HTR-8/SVneo (cell line): ENCODE measurements at regions not wholly inside any gene's neighbourhood (a gene's known extent, or its start where the extent isn't known, plus 50 kb on each side); places are given as distances from the start of the nearest gene placed in this dataset.

ENCODE experiments used
- DNase-seq: peaks from one replicate; pipeline ENCODE4 v3.0.0; 2011; ENCODE audit warnings: low spot score, mixed read lengths; ENCODE audit not compliant: insufficient read length
- FAIRE-seq: peaks from 2 replicates; lab custom pipeline; 2011; peaks lifted over from hg19 to GRCh38; lab: Jason Lieb, UNC

DNA sequence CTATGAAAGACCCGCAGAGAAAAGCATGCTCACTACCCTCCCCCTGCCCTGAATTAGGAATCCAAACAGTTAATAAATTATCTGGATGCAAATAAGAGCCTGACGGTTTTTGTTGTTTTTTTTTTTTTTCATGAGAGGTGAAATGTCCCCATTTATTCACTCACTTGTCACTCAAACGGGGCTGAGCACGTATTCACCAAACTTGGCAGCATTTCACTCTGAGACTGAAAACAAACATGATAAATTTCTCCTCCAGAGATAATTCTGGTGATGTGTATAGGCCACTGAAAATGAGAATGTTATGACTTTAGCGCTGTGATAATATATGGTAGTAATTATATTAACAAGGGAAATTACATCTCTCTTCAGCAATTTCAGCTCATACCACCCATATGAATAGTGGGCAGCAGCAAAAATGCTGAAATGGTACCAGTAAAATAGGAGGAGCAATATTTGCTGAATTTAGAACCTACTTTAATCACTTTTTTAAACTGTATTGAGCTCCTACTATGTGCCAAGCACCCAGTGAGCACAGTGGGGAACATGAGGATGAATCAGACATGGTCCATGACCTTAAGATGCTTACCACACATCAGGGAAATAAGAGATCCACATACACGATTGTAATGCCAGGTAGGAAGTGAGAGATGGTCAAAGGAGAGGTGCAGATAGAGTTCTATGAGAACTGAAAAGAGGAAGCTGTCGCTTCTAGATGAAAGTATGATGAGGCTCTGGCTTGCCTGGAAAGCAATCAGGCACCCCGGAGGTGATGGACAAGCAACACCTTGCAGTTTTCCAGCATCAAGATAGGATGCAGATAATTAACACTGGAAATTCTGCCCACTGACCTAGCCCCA is 286.5 kb upstream of the TMPO start:
- FAIRE-seq (no peak), DNase-seq (no peak)

DNA sequence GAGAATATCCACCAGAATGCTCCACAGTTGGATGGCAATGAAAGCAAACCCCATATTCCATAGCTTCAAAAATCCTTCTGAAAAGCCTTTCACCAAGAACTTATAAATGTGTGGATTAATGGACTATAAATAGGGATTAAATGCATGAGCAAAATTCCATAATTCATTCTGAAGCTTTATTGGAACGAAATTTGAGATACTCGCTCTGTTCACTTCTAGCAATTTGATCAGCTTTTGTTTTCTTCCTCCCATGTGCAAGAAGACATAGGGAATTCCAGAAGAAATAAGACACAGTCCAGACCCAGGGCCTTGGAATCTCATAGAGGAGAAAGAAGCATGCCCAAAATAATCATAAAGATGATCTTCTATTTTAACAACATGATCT is 285.9 kb upstream of the TMPO start:
- no peak for DNase-seq
- FAIRE-seq, result no peak

DNA sequence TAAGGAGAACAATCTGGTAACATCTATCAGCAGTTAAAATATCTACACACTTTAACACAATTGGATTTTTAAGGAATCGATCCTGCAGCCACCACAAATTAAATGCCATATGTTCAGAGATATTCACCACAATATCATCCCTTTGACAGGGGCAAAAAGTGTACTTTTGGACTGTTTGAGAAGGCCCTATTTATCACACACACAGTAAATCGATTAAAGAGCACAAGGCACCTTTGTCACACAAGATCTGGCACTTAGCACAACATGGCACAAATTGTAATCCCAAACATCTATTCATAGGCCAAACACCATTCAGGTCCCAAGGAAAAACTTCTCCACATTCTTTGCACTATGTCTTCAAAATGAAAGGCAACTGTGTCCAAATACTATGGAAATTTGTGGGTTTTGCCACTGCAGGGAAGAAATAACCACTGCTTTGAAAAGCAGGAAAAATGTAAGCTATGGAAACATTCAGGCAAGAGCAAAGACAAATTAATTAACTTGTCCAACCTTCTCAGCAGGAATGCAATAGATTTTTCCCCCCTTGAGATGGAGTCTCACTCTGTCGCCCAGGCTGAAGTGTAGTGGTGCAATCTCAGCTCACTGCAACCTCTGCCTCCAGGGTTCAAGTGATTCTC is 282.5 kb upstream of the TMPO start:
- no peak for FAIRE-seq
- no peak for DNase-seq

DNA sequence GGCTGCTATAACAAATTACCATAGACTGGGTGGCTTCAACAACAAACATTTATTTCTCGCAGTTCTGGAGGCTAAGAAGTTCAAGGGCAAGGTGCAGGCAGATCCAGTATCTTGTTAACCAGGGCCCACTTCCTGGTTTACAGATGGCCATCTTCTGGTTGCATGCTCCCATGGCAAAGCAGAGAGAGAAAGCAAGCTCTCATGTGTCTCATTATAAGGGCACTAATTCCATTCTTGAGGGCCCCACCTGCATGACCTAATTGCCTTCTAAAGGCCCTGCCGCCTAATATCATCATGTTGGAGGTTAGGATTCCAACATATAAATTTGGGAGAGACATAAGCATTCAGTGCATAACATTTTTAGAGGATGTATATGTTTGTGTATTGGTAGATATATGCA is 280.1 kb upstream of the TMPO start:
- FAIRE-seq (no peak), DNase-seq (no peak)

DNA sequence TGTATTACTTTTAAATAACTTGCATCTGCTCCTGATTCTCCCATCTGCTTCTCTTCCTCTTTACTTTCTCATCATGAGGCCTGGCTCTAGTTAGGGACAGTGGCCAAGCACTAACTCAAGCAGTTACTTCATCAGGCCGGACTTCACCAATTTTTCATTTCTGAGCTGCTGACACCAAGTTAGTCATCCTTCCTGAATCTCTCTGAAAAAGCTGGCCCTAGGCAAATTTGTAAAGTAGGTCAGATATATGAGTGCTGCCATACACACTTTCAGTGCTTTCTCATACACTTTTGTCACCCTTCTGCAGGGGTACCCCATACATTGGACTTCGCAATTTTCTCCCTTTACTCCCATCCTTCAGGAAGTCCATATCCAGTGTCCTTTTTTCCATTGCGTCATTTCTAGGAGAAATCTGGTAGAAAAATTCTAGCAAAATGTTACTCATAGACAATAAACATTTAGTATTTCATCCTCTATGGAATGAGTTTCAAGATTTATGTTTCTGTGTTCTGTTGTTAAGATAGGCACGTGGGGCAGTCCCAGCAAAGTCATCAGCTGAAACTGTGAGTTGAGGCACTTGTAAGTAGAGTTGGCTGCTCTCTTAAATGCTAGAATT is 276.8 kb upstream of the TMPO start:
- DNase-seq (peak; percentile 13), FAIRE-seq (peak; percentile 46)

DNA sequence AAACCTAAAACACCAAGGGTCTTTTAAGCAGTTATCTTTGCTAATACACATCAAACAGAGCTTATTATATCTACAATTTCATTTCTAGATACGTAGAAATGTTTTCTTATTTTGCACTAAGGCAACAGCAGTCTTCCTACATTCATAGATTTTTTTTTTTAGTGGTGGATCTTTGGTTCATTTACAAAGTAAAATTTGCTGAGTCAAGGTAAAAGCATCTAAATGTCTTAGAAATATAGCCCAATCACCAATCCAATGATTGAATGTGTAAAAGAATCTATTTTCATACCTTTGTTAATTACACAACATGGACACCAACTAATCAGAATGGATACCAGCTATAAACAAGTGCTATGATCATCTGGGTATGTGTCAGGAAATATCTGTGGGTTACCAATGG is 272.2 kb upstream of the TMPO start:
- FAIRE-seq (no peak), DNase-seq (no peak)

DNA sequence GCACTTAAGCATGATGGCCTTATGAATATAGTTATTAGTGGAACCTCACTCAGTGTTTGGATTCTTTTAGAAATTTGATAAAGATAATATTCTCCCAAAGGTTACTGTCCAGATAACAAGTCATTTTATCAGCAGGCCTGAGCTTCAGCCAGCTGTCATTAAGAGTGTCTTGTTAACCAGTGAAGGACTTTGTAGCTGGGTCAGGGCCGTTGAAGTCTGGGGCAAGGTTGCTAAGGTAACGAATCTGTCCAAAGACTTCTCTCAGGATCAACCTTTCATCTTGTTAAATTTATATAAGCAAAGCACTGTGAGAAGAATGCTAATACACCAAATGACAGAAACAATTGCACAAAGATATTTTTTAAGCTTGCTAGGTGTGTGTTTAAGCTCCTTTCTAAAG is 271.3 kb upstream of the TMPO start:
- FAIRE-seq (no peak), DNase-seq (no peak)

DNA sequence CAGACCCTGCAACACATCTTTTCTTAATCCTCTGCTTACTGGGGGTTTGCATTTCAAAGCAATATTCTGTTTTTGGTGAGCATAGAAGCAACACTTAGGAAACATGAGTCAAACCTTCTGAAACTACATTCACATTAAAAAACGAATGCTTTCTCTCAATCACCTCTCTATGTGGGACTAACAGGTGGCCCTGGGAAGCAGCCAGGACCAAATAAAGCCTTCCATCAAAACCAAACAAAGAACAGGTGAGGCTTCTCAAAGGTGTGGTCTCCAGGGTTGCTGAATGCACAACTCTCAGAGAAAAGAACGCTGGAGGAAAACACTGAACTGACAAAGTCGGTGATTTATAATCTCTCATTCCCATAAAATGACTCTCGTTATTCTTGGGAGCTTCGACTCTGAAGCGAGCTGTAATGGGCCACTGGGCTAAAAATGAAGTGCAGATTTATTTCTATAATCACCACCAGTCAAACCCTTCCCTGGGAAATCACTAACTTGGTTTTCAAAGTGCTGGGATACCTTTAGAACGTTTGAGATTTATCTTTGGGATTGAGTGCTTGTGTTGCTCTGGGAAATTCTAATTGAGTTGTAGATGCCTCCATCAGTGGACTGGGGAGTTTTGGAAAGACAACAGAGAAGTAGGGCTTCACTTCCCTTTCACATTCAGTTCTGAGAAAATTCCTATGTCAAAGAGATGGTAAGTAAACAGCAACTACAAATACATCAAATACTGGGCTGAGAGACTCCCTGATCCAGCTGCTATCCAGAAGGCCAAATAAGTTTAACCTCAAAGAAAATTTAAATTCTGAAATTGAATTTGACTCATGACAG is 262.0 kb upstream of the TMPO start:
- DNase-seq (no peak), FAIRE-seq (no peak)

DNA sequence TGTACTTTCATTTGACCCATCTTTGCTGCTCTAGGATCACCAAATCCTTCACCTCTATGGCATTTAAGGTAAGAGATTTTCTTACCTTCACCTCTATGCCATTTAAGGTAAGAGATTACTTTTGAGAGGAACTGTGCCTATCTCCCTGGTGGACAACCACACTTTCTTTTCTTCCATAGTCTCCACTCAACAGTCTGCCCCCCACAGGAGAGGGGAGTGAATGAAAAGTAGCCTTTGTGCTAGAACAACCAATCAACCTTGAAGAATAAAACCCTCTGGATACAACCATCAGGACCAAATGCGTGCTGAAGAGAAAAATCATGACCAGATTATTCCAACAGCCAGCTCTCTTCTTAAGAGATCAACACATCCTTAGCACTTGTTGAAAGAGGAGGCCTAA is 258.6 kb upstream of the TMPO start:
- no peak for DNase-seq
- no peak for FAIRE-seq

DNA sequence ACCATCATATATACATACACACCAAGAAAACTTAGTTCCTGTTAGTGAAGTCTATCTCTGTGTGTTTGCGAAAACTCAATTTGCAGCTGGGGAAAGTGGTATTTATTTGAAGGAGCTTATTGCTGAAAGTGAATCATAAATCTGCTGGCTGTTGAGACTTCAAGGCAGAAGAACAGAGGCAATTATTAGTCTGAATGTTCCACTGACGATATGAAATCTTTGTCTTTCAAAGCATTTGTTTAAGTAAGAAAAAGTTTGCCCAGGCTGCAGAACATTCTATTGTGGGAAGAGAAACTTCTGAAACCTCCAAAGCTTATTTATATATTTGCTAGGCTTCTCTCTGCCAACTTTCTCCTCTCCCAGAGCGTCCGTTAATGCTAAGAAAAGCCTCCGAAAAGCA is 255.7 kb upstream of the TMPO start:
- FAIRE-seq (no peak), DNase-seq (no peak)

DNA sequence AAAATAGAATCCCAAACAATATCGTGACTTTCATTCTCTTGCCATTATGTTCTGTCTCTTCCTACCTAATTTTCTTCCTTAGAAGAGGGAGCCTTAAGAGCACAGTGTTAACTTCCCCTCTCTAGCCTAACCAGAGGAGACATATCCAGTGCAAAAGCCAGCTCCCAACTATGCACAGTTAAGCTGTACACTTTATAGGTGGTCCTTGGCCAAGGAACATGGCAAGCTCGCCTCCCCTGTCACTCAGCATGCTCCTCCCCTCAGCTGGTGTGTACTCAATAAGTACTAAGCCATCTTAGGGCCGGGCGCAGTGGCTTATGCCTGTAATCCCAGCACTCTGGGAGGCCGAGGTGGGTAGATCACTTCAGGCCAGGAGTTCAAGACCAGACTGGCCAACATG is 255.1 kb upstream of the TMPO start:
- no peak for FAIRE-seq
- no peak for DNase-seq

DNA sequence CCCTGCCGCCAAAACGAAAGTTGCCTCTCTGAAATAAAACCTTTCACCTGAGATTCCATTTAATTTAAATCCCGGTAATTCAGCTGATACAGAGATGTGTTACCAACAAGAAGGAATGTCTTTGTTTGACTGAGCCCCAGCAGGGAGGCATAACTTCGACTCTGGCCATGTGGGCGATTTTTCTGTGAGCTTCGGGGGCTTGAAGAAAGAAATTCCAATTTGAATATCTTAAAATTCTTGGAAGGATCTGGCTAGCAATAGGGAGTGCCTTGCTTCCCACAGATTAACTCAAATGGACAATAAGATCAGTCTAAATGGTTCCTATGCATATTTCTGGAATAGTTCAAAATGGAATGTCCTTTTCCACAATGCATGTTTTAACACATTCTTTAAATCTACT is 252.5 kb upstream of the TMPO start:
- FAIRE-seq (no peak), DNase-seq (no peak)

DNA sequence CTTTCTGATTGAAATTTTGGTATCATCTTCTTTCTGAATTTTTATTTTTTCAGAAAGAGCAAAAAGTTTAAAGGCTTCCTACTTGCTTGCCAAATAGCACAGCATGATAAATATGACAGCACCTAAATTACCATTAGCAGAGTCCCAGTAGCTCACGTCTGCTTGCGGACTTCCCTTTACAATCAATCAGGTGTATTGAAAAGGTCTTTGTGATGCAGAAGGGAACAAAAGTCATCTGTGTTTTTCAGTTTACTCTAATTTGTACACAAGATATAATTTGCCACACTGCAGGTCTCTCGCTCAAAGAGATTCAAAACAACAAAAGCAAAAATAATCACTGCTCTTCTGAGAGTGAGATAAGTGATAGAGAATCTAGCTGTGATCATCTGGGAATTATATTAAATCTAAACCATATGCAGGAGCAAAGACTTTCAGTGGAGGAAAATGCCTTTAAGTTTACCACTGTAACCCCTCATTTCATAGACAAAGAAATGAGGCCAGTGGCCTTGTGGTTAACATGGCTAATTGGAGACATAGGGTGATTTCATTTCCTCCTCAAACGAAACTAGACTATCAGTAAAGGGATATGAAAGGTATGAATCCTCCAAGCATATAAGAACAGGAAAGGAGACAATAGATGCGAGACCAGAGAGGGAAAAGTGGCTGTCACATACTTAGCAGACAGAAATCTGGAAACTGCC is 240.8 kb upstream of the TMPO start:
- FAIRE-seq (no peak), DNase-seq (no peak)

DNA sequence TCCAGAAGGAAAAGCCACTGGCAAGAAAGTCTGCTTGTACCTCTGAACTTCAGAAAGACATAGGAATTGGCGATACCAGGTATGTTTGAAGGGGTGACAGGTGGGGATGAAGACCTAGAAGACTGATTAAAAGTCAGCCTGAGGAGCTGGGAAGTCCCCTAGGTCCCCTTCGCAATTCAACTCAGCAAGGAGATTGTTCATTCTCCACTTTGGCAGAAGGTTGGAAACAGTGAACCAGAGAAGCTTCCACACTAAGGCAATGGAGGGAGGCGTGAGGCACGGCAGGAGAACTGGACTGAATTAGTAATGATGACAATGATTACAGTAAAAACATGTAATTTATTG is 240.3 kb upstream of the TMPO start:
- FAIRE-seq (no peak), DNase-seq (no peak)

DNA sequence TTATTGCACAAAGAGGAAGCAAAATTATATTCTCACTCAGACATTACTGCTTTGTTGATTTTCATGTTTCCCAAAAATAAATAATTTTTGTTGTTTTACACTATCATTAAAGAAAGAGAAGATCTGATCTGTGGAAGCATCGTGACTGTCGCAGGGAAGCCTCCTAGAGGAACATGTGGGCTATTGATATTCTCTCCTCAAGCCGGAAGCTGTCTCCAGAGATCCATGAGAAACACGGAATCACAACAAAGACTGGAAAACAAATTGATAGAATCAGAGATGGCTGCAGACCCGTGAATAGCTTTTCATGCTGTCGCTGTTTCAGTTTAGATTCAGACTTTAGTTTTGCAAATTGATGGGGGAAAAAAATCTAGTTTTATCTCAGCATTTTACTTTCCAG is 235.2 kb upstream of the TMPO start:
- DNase-seq (no peak), FAIRE-seq (no peak)

DNA sequence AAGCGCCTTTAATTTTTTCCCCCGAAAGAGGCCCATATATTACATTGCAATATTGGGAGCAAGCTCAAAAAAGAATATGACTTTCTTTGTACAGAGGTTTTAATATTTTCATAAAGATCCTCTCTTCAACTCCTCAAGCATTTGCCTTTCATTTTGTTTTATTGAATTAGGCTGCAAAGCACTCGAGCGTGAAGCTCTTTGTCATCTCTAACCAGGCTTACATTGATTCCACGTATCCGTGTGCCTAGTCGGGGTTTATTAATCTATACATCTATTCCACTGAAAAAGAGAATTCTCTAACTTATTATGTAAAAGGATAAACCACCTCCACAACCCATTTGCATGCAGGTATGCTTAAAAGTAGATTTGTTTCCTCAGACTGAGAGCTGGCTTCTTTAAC is 234.8 kb upstream of the TMPO start:
- no peak for DNase-seq
- FAIRE-seq, result no peak

DNA sequence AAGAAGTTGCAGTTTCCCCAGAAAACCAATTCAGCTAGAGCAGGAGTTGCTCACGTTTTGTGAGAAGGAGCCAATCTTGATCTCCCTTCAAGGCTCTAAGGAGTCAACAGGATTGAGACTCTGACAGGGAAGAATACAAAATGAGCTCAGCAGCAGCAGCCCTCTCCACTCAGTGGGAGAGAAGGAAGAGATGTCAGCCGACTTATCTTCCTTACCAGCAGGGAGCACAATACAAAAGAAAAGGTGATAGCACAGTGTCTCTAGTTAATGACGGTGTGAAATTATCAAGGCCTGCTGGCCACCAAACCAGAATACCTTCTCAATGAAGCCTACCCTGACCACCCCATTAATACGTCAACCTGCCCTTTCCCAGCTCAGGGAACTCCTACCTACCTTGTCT is 223.6 kb upstream of the TMPO start:
- FAIRE-seq, result no peak
- DNase-seq, result no peak

DNA sequence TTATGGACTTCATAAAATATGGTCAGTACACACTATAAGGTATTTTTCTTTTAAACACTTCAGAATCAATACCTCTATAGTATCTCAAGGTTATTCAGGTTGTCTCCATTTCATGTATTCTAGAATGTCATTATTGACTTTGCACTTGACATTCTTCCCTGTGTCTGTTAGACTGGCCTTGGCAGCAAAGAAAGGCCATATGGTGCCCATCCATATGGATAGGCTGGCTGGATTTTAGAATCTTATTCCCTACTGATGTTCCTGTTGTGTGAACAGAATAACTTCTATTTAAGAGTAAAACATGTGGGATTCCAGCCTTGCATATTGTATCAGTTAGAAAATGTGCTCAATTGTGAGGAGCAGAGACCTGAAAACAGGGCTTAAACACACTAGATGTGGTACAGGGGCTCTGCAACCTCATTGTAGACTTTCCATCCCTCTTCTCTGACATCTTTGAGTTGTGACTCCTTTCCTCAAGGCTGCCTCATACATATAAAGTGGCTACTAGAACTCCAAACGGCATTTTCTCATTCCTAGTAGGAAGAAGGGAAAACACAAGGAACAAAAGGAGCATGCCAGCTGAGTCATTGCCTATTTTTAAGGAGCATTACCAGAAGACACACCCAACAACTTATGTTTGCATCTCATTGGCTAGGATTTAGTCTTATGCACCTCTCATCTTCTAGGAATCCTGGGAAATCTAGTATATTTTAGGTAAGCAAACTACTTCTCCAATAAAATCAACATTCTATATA is 221.2 kb upstream of the TMPO start:
- no peak for FAIRE-seq

DNA sequence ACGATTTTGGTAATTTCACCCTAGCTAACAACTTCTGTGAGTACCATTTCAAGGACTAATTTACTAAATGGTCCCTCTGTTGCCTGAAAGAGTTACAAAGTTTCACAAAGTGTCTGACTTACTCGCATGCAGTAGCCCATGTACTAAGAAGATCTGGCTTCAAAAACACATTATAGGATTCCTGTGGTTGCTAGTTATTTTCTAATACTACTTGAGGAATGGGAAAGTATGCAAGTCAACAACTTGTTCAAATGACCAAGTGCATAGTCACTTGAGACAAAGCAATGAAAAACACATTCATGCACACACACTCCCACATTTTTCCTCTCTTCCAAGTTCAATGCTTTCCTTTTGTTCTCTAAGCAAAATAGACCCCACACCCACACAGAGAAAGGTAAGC is 219.7 kb upstream of the TMPO start:
- FAIRE-seq (no peak), DNase-seq (no peak)

More for the DNA sequence above, 221.2 kb upstream of the TMPO start:
- no peak for DNase-seq
